Pons (tissue), 1 donor: ENCODE measurements at regions not wholly inside any gene's neighbourhood (a gene's known extent, or its start where the extent isn't known, plus 50 kb on each side); places are given as distances from the start of the nearest gene placed in this dataset.

Experiments used
- DNase-seq: peaks from one replicate; pipeline ENCODE4 v3.0.0-alpha.2; 2016; ENCODE audit warnings: low spot score

- no peak for DNase-seq
These were observed 334.3 kb upstream of the GATB start for GRCh38 chr4:152094970-152095700.

- DNase-seq = no peak
These were observed 330.6 kb upstream of the GATB start for GRCh38 chr4:152091405-152091804.

- no peak for DNase-seq
These were observed 329.7 kb upstream of the GATB start for GRCh38 chr4:152090543-152090942.

GRCh38 chr4:152089584-152089983 lies 328.8 kb upstream of the GATB start:
- DNase-seq = no peak

GRCh38 chr4:152087335-152087734 lies 326.5 kb upstream of the GATB start:
- DNase-seq = no peak

- no peak for DNase-seq
These were observed 324.9 kb upstream of the GATB start for GRCh38 chr4:152085657-152086056.

- DNase-seq = no peak
These were observed 322.5 kb upstream of the GATB start for GRCh38 chr4:152083338-152083737.

GRCh38 chr4:152081024-152081423 lies 320.2 kb upstream of the GATB start:
- no peak for DNase-seq

GRCh38 chr4:152079543-152080293 lies 318.9 kb upstream of the GATB start:
- DNase-seq = no peak

GRCh38 chr4:152079079-152079478 lies 318.3 kb upstream of the GATB start:
- no peak for DNase-seq

GRCh38 chr4:152077582-152077981 lies 316.8 kb upstream of the GATB start:
- DNase-seq = no peak

GRCh38 chr4:152075253-152075928 lies 314.6 kb upstream of the GATB start:
- DNase-seq = no peak

- DNase-seq = no peak
These were observed 313.8 kb upstream of the GATB start for GRCh38 chr4:152074573-152074972.

GRCh38 chr4:152074088-152074437 lies 313.3 kb upstream of the GATB start:
- DNase-seq = no peak

- DNase-seq = no peak
These were observed 312.7 kb upstream of the GATB start for GRCh38 chr4:152073351-152074087.

GRCh38 chr4:152072906-152073305 lies 312.1 kb upstream of the GATB start:
- no peak for DNase-seq

GRCh38 chr4:152072001-152072485 lies 311.2 kb upstream of the GATB start:
- no peak for DNase-seq

GRCh38 chr4:152070854-152071253 lies 310.0 kb upstream of the GATB start:
- DNase-seq = no peak

GRCh38 chr4:152068866-152069265 lies 308.1 kb upstream of the GATB start:
- no peak for DNase-seq

- DNase-seq = no peak
These were observed 304.7 kb upstream of the GATB start for GRCh38 chr4:152065545-152065944.

- DNase-seq = no peak
These were observed 303.9 kb upstream of the GATB start for GRCh38 chr4:152064753-152065152.

- DNase-seq = no peak
These were observed 303.5 kb upstream of the GATB start for GRCh38 chr4:152064282-152064681.
